Smooth muscle cell of the brain vasculature (primary cell): ENCODE measurements at regions not wholly inside any gene's neighbourhood (a gene's known extent, or its start where the extent isn't known, plus 50 kb on each side); places are given as distances from the start of the nearest gene placed in this dataset.

Source experiments
- DNase-seq: peaks from one replicate; pipeline ENCODE4 v3.0.0-alpha.2; 2012; ENCODE audit warnings: low read depth, low spot score

- DNase-seq = no peak
Observed at GRCh38 chr12:93154753-93155480, 222.8 kb upstream of the NUDT4 start.

- no peak for DNase-seq
Observed at GRCh38 chr12:93156086-93156716, 221.5 kb upstream of the NUDT4 start.

GRCh38 chr12:93157279-93157678 is 220.4 kb upstream of the NUDT4 start:
- no peak for DNase-seq

- no peak for DNase-seq
Observed at GRCh38 chr12:93158065-93158843, 219.5 kb upstream of the NUDT4 start.

- no peak for DNase-seq
Observed at GRCh38 chr12:93163260-93164036, 214.3 kb upstream of the NUDT4 start.

- no peak for DNase-seq
Observed at GRCh38 chr12:93164103-93164880, 213.4 kb upstream of the NUDT4 start.

- DNase-seq = no peak
Observed at GRCh38 chr12:93165384-93165932, 212.3 kb upstream of the NUDT4 start.

- DNase-seq = no peak
Observed at GRCh38 chr12:93166541-93167307, 211.0 kb upstream of the NUDT4 start.

- no peak for DNase-seq
Observed at GRCh38 chr12:93167331-93167730, 210.4 kb upstream of the NUDT4 start.

- no peak for DNase-seq
Observed at GRCh38 chr12:93167841-93168492, 209.8 kb upstream of the NUDT4 start.

- no peak for DNase-seq
Observed at GRCh38 chr12:93168751-93169150, 209.0 kb upstream of the NUDT4 start.

GRCh38 chr12:93169536-93169935 is 208.2 kb upstream of the NUDT4 start:
- no peak for DNase-seq

- no peak for DNase-seq
Observed at GRCh38 chr12:93170928-93171327, 206.8 kb upstream of the NUDT4 start.

GRCh38 chr12:93173178-93173957 is 204.4 kb upstream of the NUDT4 start:
- no peak for DNase-seq

- DNase-seq = no peak
Observed at GRCh38 chr12:93174048-93174447, 203.7 kb upstream of the NUDT4 start.

GRCh38 chr12:93174473-93174872 is 203.3 kb upstream of the NUDT4 start:
- no peak for DNase-seq

- DNase-seq = no peak
Observed at GRCh38 chr12:93176165-93176564, 201.6 kb upstream of the NUDT4 start.

GRCh38 chr12:93176610-93177126 is 201.1 kb upstream of the NUDT4 start:
- DNase-seq = no peak
